ENCODE measurements at regions not wholly inside any gene's neighbourhood (a gene's known extent, or its start where the extent isn't known, plus 50 kb on each side); places are given as distances from the start of the nearest gene placed in this dataset.

DNA sequence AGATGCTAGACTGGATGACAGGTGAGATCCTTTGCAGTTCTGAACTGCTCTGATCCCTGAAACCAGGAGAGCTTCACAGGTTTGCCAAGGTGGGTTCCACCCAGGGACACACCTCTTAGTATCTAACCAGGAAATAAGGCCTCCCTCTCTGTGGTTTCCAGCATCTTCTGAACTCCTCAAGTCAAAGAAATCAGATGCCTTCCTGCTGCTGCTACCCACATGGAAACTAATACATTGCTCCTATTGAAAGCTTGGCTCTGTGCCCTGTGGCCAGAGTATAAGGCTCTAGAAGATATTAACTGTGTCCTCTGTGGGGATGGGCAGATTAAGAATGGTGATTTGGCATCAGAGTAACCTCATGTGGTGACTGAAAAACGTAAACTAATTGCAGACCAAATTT is 75.0 kb upstream of the MRPS6 start:
- TF ChIP-seq CTCF (IDR thresholded peaks at IDR 0.05; ENCODE audit: poor library complexity, severe bottlenecking) (no peak), EZH2 (IDR thresholded peaks at IDR 0.05; ENCODE audit: borderline replicate concordance, insufficient read depth, low read length, poor library complexity, severe bottlenecking) (no peak), SMC3 (conservative IDR thresholded peaks at IDR 0.05; ENCODE audit: poor library complexity) (no peak), RAD21 (conservative IDR thresholded peaks at IDR 0.05) (no peak), POLR2AphosphoS5 (IDR thresholded peaks at IDR 0.05) (no peak), TAF1 (IDR thresholded peaks at IDR 0.05; ENCODE audit: low read depth) (no peak), EP300 (conservative IDR thresholded peaks at IDR 0.05; ENCODE audit: poor library complexity, severe bottlenecking) (no peak)
- TF ChIP-seq, protein P1, sequence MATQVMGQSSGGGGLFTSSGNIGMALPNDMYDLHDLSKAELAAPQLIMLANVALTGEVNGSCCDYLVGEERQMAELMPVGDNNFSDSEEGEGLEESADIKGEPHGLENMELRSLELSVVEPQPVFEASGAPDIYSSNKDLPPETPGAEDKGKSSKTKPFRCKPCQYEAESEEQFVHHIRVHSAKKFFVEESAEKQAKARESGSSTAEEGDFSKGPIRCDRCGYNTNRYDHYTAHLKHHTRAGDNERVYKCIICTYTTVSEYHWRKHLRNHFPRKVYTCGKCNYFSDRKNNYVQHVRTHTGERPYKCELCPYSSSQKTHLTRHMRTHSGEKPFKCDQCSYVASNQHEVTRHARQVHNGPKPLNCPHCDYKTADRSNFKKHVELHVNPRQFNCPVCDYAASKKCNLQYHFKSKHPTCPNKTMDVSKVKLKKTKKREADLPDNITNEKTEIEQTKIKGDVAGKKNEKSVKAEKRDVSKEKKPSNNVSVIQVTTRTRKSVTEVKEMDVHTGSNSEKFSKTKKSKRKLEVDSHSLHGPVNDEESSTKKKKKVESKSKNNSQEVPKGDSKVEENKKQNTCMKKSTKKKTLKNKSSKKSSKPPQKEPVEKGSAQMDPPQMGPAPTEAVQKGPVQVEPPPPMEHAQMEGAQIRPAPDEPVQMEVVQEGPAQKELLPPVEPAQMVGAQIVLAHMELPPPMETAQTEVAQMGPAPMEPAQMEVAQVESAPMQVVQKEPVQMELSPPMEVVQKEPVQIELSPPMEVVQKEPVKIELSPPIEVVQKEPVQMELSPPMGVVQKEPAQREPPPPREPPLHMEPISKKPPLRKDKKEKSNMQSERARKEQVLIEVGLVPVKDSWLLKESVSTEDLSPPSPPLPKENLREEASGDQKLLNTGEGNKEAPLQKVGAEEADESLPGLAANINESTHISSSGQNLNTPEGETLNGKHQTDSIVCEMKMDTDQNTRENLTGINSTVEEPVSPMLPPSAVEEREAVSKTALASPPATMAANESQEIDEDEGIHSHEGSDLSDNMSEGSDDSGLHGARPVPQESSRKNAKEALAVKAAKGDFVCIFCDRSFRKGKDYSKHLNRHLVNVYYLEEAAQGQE (IDR thresholded peaks at IDR 0.05; ENCODE audit: borderline replicate concordance), result no peak
